ENCODE measurements at regions not wholly inside any gene's neighbourhood (a gene's known extent, or its start where the extent isn't known, plus 50 kb on each side); places are given as distances from the start of the nearest gene placed in this dataset.

GRCh38 chr3:182632077-182632393, 161.3 kb upstream of the ATP11B start:
- Histone ChIP-seq H2AFZ (ENCODE audit: low read length) (no peak overlapping the region), H3K9ac (ENCODE audit: low read length) (no peak overlapping the region), H4K20me1 (ENCODE audit: insufficient read depth, low read length) (no peaks in the 10 kb centered on the region), H3K27me3 (ENCODE audit: insufficient read depth, low read length) (no peaks in the 10 kb centered on the region), H3K9me2 (ENCODE audit: low read depth, low read length) (no peaks in the 10 kb centered on the region), H3K4me2 (ENCODE audit: low read length) (no peak overlapping the region), H3K4me3 (ENCODE audit: low read depth, low read length, poor library complexity, severe bottlenecking) (no peak overlapping the region), H3K9me3 (ENCODE audit: low read length) (no peaks in the 10 kb centered on the region), H3K4me1 (ENCODE audit: insufficient read depth, low read length, severe bottlenecking) (no peaks in the 10 kb centered on the region), H3F3A (ENCODE audit: insufficient read depth, low read length) (no peaks in the 10 kb centered on the region), H3K27ac (ENCODE audit: low read depth, low read length, poor library complexity, severe bottlenecking) (no peak overlapping the region), H3K36me3 (ENCODE audit: insufficient read depth, low read length) (no peaks in the 10 kb centered on the region), H3K79me2 (ENCODE audit: insufficient read depth, low read length) (no peaks in the 10 kb centered on the region)
- TF ChIP-seq CTCF (IDR thresholded peaks at IDR 0.05; ENCODE audit: low read length) (no peak), EZH2 (IDR thresholded peaks at IDR 0.05; ENCODE audit: borderline replicate concordance, low read length) (no peak)

- H3K9me3 ChIP-seq (ENCODE audit: low read length), result no peaks in the 10 kb centered on the region
- no peak overlapping the region for H3K27ac ChIP-seq (ENCODE audit: low read depth, low read length, poor library complexity, severe bottlenecking)
- no peaks in the 10 kb centered on the region for H3K79me2 ChIP-seq (ENCODE audit: insufficient read depth, low read length)
- no peaks in the 10 kb centered on the region for H3K27me3 ChIP-seq (ENCODE audit: insufficient read depth, low read length)
- H3K4me3 ChIP-seq (ENCODE audit: low read depth, low read length, poor library complexity, severe bottlenecking), result no peak overlapping the region
- H3K4me2 ChIP-seq (ENCODE audit: low read length), result no peak overlapping the region
- H3K36me3 ChIP-seq (ENCODE audit: insufficient read depth, low read length), result no peaks in the 10 kb centered on the region
- no peak overlapping the region for H3K9ac ChIP-seq (ENCODE audit: low read length)
- no peaks in the 10 kb centered on the region for H3K9me2 ChIP-seq (ENCODE audit: low read depth, low read length)
- no peak for TF ChIP-seq EZH2 (IDR thresholded peaks at IDR 0.05; ENCODE audit: borderline replicate concordance, low read length)
- TF ChIP-seq CTCF (IDR thresholded peaks at IDR 0.05; ENCODE audit: low read length), result no peak
- H4K20me1 ChIP-seq (ENCODE audit: insufficient read depth, low read length), result no peaks in the 10 kb centered on the region
- H2AFZ ChIP-seq (ENCODE audit: low read length), result no peak overlapping the region
- no peaks in the 10 kb centered on the region for H3F3A ChIP-seq (ENCODE audit: insufficient read depth, low read length)
- no peaks in the 10 kb centered on the region for H3K4me1 ChIP-seq (ENCODE audit: insufficient read depth, low read length, severe bottlenecking)
Observed at GRCh38 chr3:182633186-182633585, 160.1 kb upstream of the ATP11B start.

- no peak overlapping the region for H3K4me2 ChIP-seq (ENCODE audit: low read length)
- no peaks in the 10 kb centered on the region; the same call in 1 of the 2 replicates for H3K36me3 ChIP-seq (ENCODE audit: insufficient read depth, low read length)
- no peaks in the 10 kb centered on the region for H3K79me2 ChIP-seq (ENCODE audit: insufficient read depth, low read length)
- no peak overlapping the region for H3K27ac ChIP-seq (ENCODE audit: low read depth, low read length, poor library complexity, severe bottlenecking)
- no peak overlapping the region for H3K4me3 ChIP-seq (ENCODE audit: low read depth, low read length, poor library complexity, severe bottlenecking)
- no peaks in the 10 kb centered on the region for H3K4me1 ChIP-seq (ENCODE audit: insufficient read depth, low read length, severe bottlenecking)
- H3K9ac ChIP-seq (ENCODE audit: low read length), result no peak overlapping the region
- H3K9me3 ChIP-seq (ENCODE audit: low read length), result 0 out of 2 replicates have a peak, but pooled peaks cover 4% of the 10 kb centered on the region
- H3K9me2 ChIP-seq (ENCODE audit: low read depth, low read length), result no peaks in the 10 kb centered on the region
- peaks cover 4% of the 10 kb centered on the region; the same call in 1 of the 2 replicates for H3K27me3 ChIP-seq (ENCODE audit: insufficient read depth, low read length)
- H4K20me1 ChIP-seq (ENCODE audit: insufficient read depth, low read length), result no peaks in the 10 kb centered on the region
- H3F3A ChIP-seq (ENCODE audit: insufficient read depth, low read length), result no peaks in the 10 kb centered on the region
- no peak overlapping the region for H2AFZ ChIP-seq (ENCODE audit: low read length)
- no peak for TF ChIP-seq CTCF (IDR thresholded peaks at IDR 0.05; ENCODE audit: low read length)
- TF ChIP-seq EZH2 (IDR thresholded peaks at IDR 0.05; ENCODE audit: borderline replicate concordance, low read length), result no peak
Observed at GRCh38 chr3:182636646-182637045, 156.7 kb upstream of the ATP11B start.

All from OCI-LY1 (cell line).